ENCODE measurements at regions not wholly inside any gene's neighbourhood (a gene's known extent, or its start where the extent isn't known, plus 50 kb on each side); places are given as distances from the start of the nearest gene placed in this dataset.
A peak's percentile ranks its signal among the peaks of the same experiment; 100 is the strongest.

GRCh38 chr7:45290880-45291279 lies 133.3 kb downstream of the RAMP3 start:
- Histone ChIP-seq H3K27me3 (ENCODE audit: control insufficient read depth, insufficient read depth, low read length) (no peaks in the 10 kb centered on the region), H3K4me3 (replicated peaks in 1 of 4; ENCODE audit: control extremely low read depth in 1 of 4, insufficient read depth in 1 of 4, low read depth in 3 of 4, low read length in 4 of 4) (no peak overlapping the region), H3K9ac (ENCODE audit: insufficient read depth, low read length) (no peak overlapping the region), H3K27ac (ENCODE audit: insufficient read depth, low read length) (no peak overlapping the region), H3K79me2 (ENCODE audit: control insufficient read depth, insufficient read depth, low read length) (no peaks in the 10 kb centered on the region), H3K36me3 (ENCODE audit: control insufficient read depth, insufficient read depth, low read length) (no peaks in the 10 kb centered on the region), H3K4me1 (ENCODE audit: control insufficient read depth, extremely low read depth, insufficient read depth, low read length) (no peaks in the 10 kb centered on the region), H2AFZ (ENCODE audit: low read length) (no peak overlapping the region), H3K9me3 (ENCODE audit: control insufficient read depth, insufficient read depth, low read depth, low read length) (no peaks in the 10 kb centered on the region), H3K4me2 (ENCODE audit: extremely low read depth, insufficient read depth, low read length) (no peak overlapping the region), H4K20me1 (ENCODE audit: control insufficient read depth, extremely low read depth, insufficient read depth, low read length) (no peaks in the 10 kb centered on the region)
- no peak for DNase-seq (ENCODE audit: low read depth in 2 of 2)
- TF ChIP-seq CTCF (conservative IDR thresholded peaks at IDR 0.05 in 1 of 2, IDR thresholded peaks at IDR 0.05 in 1 of 2; ENCODE audit: low read depth in 1 of 2, low read length in 2 of 2) (no peak), EZH2 (IDR thresholded peaks at IDR 0.05; ENCODE audit: low read length, missing control alignments) (no peak)

- Histone ChIP-seq H4K20me1 (ENCODE audit: control insufficient read depth, extremely low read depth, insufficient read depth, low read length) (no peaks in the 10 kb centered on the region), H3K27me3 (ENCODE audit: control insufficient read depth, insufficient read depth, low read length) (no peaks in the 10 kb centered on the region), H3K4me2 (ENCODE audit: extremely low read depth, insufficient read depth, low read length) (no peak overlapping the region), H3K36me3 (ENCODE audit: control insufficient read depth, insufficient read depth, low read length) (no peaks in the 10 kb centered on the region), H3K9me3 (ENCODE audit: control insufficient read depth, insufficient read depth, low read depth, low read length) (no peaks in the 10 kb centered on the region), H3K4me3 (replicated peaks in 1 of 4; ENCODE audit: control extremely low read depth in 1 of 4, insufficient read depth in 1 of 4, low read depth in 3 of 4, low read length in 4 of 4) (no peak overlapping the region), H2AFZ (ENCODE audit: low read length) (no peak overlapping the region), H3K9ac (ENCODE audit: insufficient read depth, low read length) (no peak overlapping the region), H3K27ac (ENCODE audit: insufficient read depth, low read length) (no peak overlapping the region), H3K79me2 (ENCODE audit: control insufficient read depth, insufficient read depth, low read length) (no peaks in the 10 kb centered on the region), H3K4me1 (ENCODE audit: control insufficient read depth, extremely low read depth, insufficient read depth, low read length) (no peaks in the 10 kb centered on the region)
- TF ChIP-seq CTCF (conservative IDR thresholded peaks at IDR 0.05 in 1 of 2, IDR thresholded peaks at IDR 0.05 in 1 of 2; ENCODE audit: low read depth in 1 of 2, low read length in 2 of 2): no peak
- no peak for TF ChIP-seq EZH2 (IDR thresholded peaks at IDR 0.05; ENCODE audit: low read length, missing control alignments)
- peak in 1 of 2 donors; percentile 6 for DNase-seq (ENCODE audit: low read depth in 2 of 2)
Measured at GRCh38 chr7:45292481-45292880, 134.9 kb downstream of the RAMP3 start.

- DNase-seq (ENCODE audit: low read depth in 2 of 2): no peak
- H4K20me1 ChIP-seq (ENCODE audit: control insufficient read depth, extremely low read depth, insufficient read depth, low read length): no peaks in the 10 kb centered on the region
- TF ChIP-seq CTCF (conservative IDR thresholded peaks at IDR 0.05 in 1 of 2, IDR thresholded peaks at IDR 0.05 in 1 of 2; ENCODE audit: low read depth in 1 of 2, low read length in 2 of 2) (no peak), EZH2 (IDR thresholded peaks at IDR 0.05; ENCODE audit: low read length, missing control alignments) (no peak)
- H3K9me3 ChIP-seq (ENCODE audit: control insufficient read depth, insufficient read depth, low read depth, low read length): no peaks in the 10 kb centered on the region
- no peak overlapping the region for H2AFZ ChIP-seq (ENCODE audit: low read length)
- no peak overlapping the region for H3K4me3 ChIP-seq (replicated peaks in 1 of 4; ENCODE audit: control extremely low read depth in 1 of 4, insufficient read depth in 1 of 4, low read depth in 3 of 4, low read length in 4 of 4)
- no peaks in the 10 kb centered on the region for H3K27me3 ChIP-seq (ENCODE audit: control insufficient read depth, insufficient read depth, low read length)
- no peaks in the 10 kb centered on the region for H3K4me1 ChIP-seq (ENCODE audit: control insufficient read depth, extremely low read depth, insufficient read depth, low read length)
- no peaks in the 10 kb centered on the region for H3K79me2 ChIP-seq (ENCODE audit: control insufficient read depth, insufficient read depth, low read length)
- no peaks in the 10 kb centered on the region for H3K36me3 ChIP-seq (ENCODE audit: control insufficient read depth, insufficient read depth, low read length)
- no peak overlapping the region for H3K9ac ChIP-seq (ENCODE audit: insufficient read depth, low read length)
- H3K4me2 ChIP-seq (ENCODE audit: extremely low read depth, insufficient read depth, low read length): no peak overlapping the region
- no peak overlapping the region for H3K27ac ChIP-seq (ENCODE audit: insufficient read depth, low read length)
Measured at GRCh38 chr7:45293295-45293942, 135.8 kb downstream of the RAMP3 start.

Data from fibroblast of lung (primary cell).